ENCODE measurements at regions not wholly inside any gene's neighbourhood (a gene's known extent, or its start where the extent isn't known, plus 50 kb on each side); places are given as distances from the start of the nearest gene placed in this dataset.

- no peaks in the 10 kb centered on the region for H3K27me3 ChIP-seq (replicated peaks; ENCODE audit: control insufficient read depth, insufficient read depth, low read length, poor library complexity, severe bottlenecking)
- H3K4me1 ChIP-seq (ENCODE audit: control insufficient read depth, insufficient read depth, low read length, poor library complexity, severe bottlenecking) = no peaks in the 10 kb centered on the region
- no peaks in the 10 kb centered on the region for H3K9me3 ChIP-seq (ENCODE audit: control insufficient read depth, low read length)
- H3K27ac ChIP-seq (ENCODE audit: insufficient read depth, low read length, poor library complexity, severe bottlenecking) = no peak overlapping the region
- DNase-seq = no peak
- H3K4me3 ChIP-seq (ENCODE audit: insufficient read depth, low read depth, low read length, poor library complexity, severe bottlenecking) = no peak overlapping the region
- H3K36me3 ChIP-seq (ENCODE audit: control insufficient read depth, insufficient read depth, low read length) = no peaks in the 10 kb centered on the region
These were observed 1073.8 kb downstream of the SLITRK5 start for GRCh38 chr13:88745011-88745410.

- no peak for DNase-seq
These were observed 1080.9 kb downstream of the SLITRK5 start for GRCh38 chr13:88752041-88752440.

GRCh38 chr13:88754141-88754540 is 1083.0 kb downstream of the SLITRK5 start:
- Histone ChIP-seq H3K27me3 (replicated peaks; ENCODE audit: control insufficient read depth, insufficient read depth, low read length, poor library complexity, severe bottlenecking) (no peaks in the 10 kb centered on the region), H3K36me3 (ENCODE audit: control insufficient read depth, insufficient read depth, low read length) (no peaks in the 10 kb centered on the region), H3K4me1 (ENCODE audit: control insufficient read depth, insufficient read depth, low read length, poor library complexity, severe bottlenecking) (no peaks in the 10 kb centered on the region), H3K27ac (ENCODE audit: insufficient read depth, low read length, poor library complexity, severe bottlenecking) (no peak overlapping the region), H3K4me3 (ENCODE audit: insufficient read depth, low read depth, low read length, poor library complexity, severe bottlenecking) (no peak overlapping the region), H3K9me3 (ENCODE audit: control insufficient read depth, low read length) (no peaks in the 10 kb centered on the region)
- DNase-seq = no peak

More at GRCh38 chr13:88752041-88752440, 1080.9 kb downstream of the SLITRK5 start:
- H3K36me3 ChIP-seq (ENCODE audit: control insufficient read depth, insufficient read depth, low read length) = no peaks in the 10 kb centered on the region
- no peak overlapping the region for H3K27ac ChIP-seq (ENCODE audit: insufficient read depth, low read length, poor library complexity, severe bottlenecking)
- H3K27me3 ChIP-seq (replicated peaks; ENCODE audit: control insufficient read depth, insufficient read depth, low read length, poor library complexity, severe bottlenecking) = no peaks in the 10 kb centered on the region
- H3K4me1 ChIP-seq (ENCODE audit: control insufficient read depth, insufficient read depth, low read length, poor library complexity, severe bottlenecking) = no peaks in the 10 kb centered on the region
- no peaks in the 10 kb centered on the region for H3K9me3 ChIP-seq (ENCODE audit: control insufficient read depth, low read length)
- no peak overlapping the region for H3K4me3 ChIP-seq (ENCODE audit: insufficient read depth, low read depth, low read length, poor library complexity, severe bottlenecking)

- Histone ChIP-seq H3K36me3 (ENCODE audit: control insufficient read depth, insufficient read depth, low read length) (no peaks in the 10 kb centered on the region), H3K9me3 (ENCODE audit: control insufficient read depth, low read length) (no peaks in the 10 kb centered on the region), H3K27me3 (replicated peaks; ENCODE audit: control insufficient read depth, insufficient read depth, low read length, poor library complexity, severe bottlenecking) (no peaks in the 10 kb centered on the region), H3K27ac (ENCODE audit: insufficient read depth, low read length, poor library complexity, severe bottlenecking) (no peak overlapping the region), H3K4me3 (ENCODE audit: insufficient read depth, low read depth, low read length, poor library complexity, severe bottlenecking) (no peak overlapping the region), H3K4me1 (ENCODE audit: control insufficient read depth, insufficient read depth, low read length, poor library complexity, severe bottlenecking) (no peaks in the 10 kb centered on the region)
- DNase-seq = no peak
These were observed 1090.0 kb downstream of the SLITRK5 start for GRCh38 chr13:88761145-88761544.

GRCh38 chr13:88764103-88764502 is 1092.9 kb downstream of the SLITRK5 start:
- Histone ChIP-seq H3K4me3 (ENCODE audit: insufficient read depth, low read depth, low read length, poor library complexity, severe bottlenecking) (no peak overlapping the region), H3K9me3 (ENCODE audit: control insufficient read depth, low read length) (no peaks in the 10 kb centered on the region), H3K27me3 (replicated peaks; ENCODE audit: control insufficient read depth, insufficient read depth, low read length, poor library complexity, severe bottlenecking) (no peaks in the 10 kb centered on the region), H3K27ac (ENCODE audit: insufficient read depth, low read length, poor library complexity, severe bottlenecking) (no peak overlapping the region), H3K4me1 (ENCODE audit: control insufficient read depth, insufficient read depth, low read length, poor library complexity, severe bottlenecking) (no peaks in the 10 kb centered on the region), H3K36me3 (ENCODE audit: control insufficient read depth, insufficient read depth, low read length) (no peaks in the 10 kb centered on the region)
- DNase-seq = no peak

- Histone ChIP-seq H3K27me3 (replicated peaks; ENCODE audit: control insufficient read depth, insufficient read depth, low read length, poor library complexity, severe bottlenecking) (no peaks in the 10 kb centered on the region), H3K4me1 (ENCODE audit: control insufficient read depth, insufficient read depth, low read length, poor library complexity, severe bottlenecking) (no peaks in the 10 kb centered on the region), H3K4me3 (ENCODE audit: insufficient read depth, low read depth, low read length, poor library complexity, severe bottlenecking) (no peak overlapping the region), H3K9me3 (ENCODE audit: control insufficient read depth, low read length) (no peaks in the 10 kb centered on the region), H3K36me3 (ENCODE audit: control insufficient read depth, insufficient read depth, low read length) (no peaks in the 10 kb centered on the region), H3K27ac (ENCODE audit: insufficient read depth, low read length, poor library complexity, severe bottlenecking) (no peak overlapping the region)
- DNase-seq = no peak
These were observed 1129.3 kb downstream of the SLITRK5 start for GRCh38 chr13:88800505-88800904.

GRCh38 chr13:88801361-88801760 is 1130.2 kb downstream of the SLITRK5 start:
- H3K36me3 ChIP-seq (ENCODE audit: control insufficient read depth, insufficient read depth, low read length) = no peaks in the 10 kb centered on the region
- no peaks in the 10 kb centered on the region for H3K4me1 ChIP-seq (ENCODE audit: control insufficient read depth, insufficient read depth, low read length, poor library complexity, severe bottlenecking)
- no peaks in the 10 kb centered on the region for H3K9me3 ChIP-seq (ENCODE audit: control insufficient read depth, low read length)
- no peak overlapping the region for H3K27ac ChIP-seq (ENCODE audit: insufficient read depth, low read length, poor library complexity, severe bottlenecking)
- no peak for DNase-seq
- no peaks in the 10 kb centered on the region for H3K27me3 ChIP-seq (replicated peaks; ENCODE audit: control insufficient read depth, insufficient read depth, low read length, poor library complexity, severe bottlenecking)
- H3K4me3 ChIP-seq (ENCODE audit: insufficient read depth, low read depth, low read length, poor library complexity, severe bottlenecking) = no peak overlapping the region

- no peak for DNase-seq
- no peaks in the 10 kb centered on the region for H3K27me3 ChIP-seq (replicated peaks; ENCODE audit: control insufficient read depth, insufficient read depth, low read length, poor library complexity, severe bottlenecking)
- H3K27ac ChIP-seq (ENCODE audit: insufficient read depth, low read length, poor library complexity, severe bottlenecking) = no peak overlapping the region
- no peak overlapping the region for H3K4me3 ChIP-seq (ENCODE audit: insufficient read depth, low read depth, low read length, poor library complexity, severe bottlenecking)
- H3K9me3 ChIP-seq (ENCODE audit: control insufficient read depth, low read length) = no peaks in the 10 kb centered on the region
- no peaks in the 10 kb centered on the region for H3K4me1 ChIP-seq (ENCODE audit: control insufficient read depth, insufficient read depth, low read length, poor library complexity, severe bottlenecking)
- H3K36me3 ChIP-seq (ENCODE audit: control insufficient read depth, insufficient read depth, low read length) = no peaks in the 10 kb centered on the region
These were observed 1131.7 kb downstream of the SLITRK5 start for GRCh38 chr13:88802886-88803285.

- no peaks in the 10 kb centered on the region for H3K9me3 ChIP-seq (ENCODE audit: control insufficient read depth, low read length)
- no peak for DNase-seq
- no peak overlapping the region for H3K27ac ChIP-seq (ENCODE audit: insufficient read depth, low read length, poor library complexity, severe bottlenecking)
- H3K4me3 ChIP-seq (ENCODE audit: insufficient read depth, low read depth, low read length, poor library complexity, severe bottlenecking) = no peak overlapping the region
- H3K27me3 ChIP-seq (replicated peaks; ENCODE audit: control insufficient read depth, insufficient read depth, low read length, poor library complexity, severe bottlenecking) = no peaks in the 10 kb centered on the region
- H3K4me1 ChIP-seq (ENCODE audit: control insufficient read depth, insufficient read depth, low read length, poor library complexity, severe bottlenecking) = no peaks in the 10 kb centered on the region
- no peaks in the 10 kb centered on the region for H3K36me3 ChIP-seq (ENCODE audit: control insufficient read depth, insufficient read depth, low read length)
These were observed 1135.3 kb downstream of the SLITRK5 start for GRCh38 chr13:88806438-88806837.

GRCh38 chr13:88817560-88817959 is 1146.4 kb downstream of the SLITRK5 start:
- Histone ChIP-seq H3K4me3 (ENCODE audit: insufficient read depth, low read depth, low read length, poor library complexity, severe bottlenecking) (no peak overlapping the region), H3K4me1 (ENCODE audit: control insufficient read depth, insufficient read depth, low read length, poor library complexity, severe bottlenecking) (no peaks in the 10 kb centered on the region), H3K9me3 (ENCODE audit: control insufficient read depth, low read length) (no peaks in the 10 kb centered on the region), H3K27me3 (replicated peaks; ENCODE audit: control insufficient read depth, insufficient read depth, low read length, poor library complexity, severe bottlenecking) (no peaks in the 10 kb centered on the region), H3K36me3 (ENCODE audit: control insufficient read depth, insufficient read depth, low read length) (no peaks in the 10 kb centered on the region), H3K27ac (ENCODE audit: insufficient read depth, low read length, poor library complexity, severe bottlenecking) (no peak overlapping the region)
- DNase-seq = no peak

- Histone ChIP-seq H3K4me3 (ENCODE audit: insufficient read depth, low read depth, low read length, poor library complexity, severe bottlenecking) (no peak overlapping the region), H3K4me1 (ENCODE audit: control insufficient read depth, insufficient read depth, low read length, poor library complexity, severe bottlenecking) (no peaks in the 10 kb centered on the region), H3K27me3 (replicated peaks; ENCODE audit: control insufficient read depth, insufficient read depth, low read length, poor library complexity, severe bottlenecking) (no peaks in the 10 kb centered on the region), H3K9me3 (ENCODE audit: control insufficient read depth, low read length) (no peaks in the 10 kb centered on the region), H3K27ac (ENCODE audit: insufficient read depth, low read length, poor library complexity, severe bottlenecking) (no peak overlapping the region), H3K36me3 (ENCODE audit: control insufficient read depth, insufficient read depth, low read length) (no peaks in the 10 kb centered on the region)
- DNase-seq = no peak
These were observed 1151.9 kb downstream of the SLITRK5 start for GRCh38 chr13:88823114-88823513.

Measured in effector memory CD4-positive, alpha-beta T cell (primary cell).